ENCODE measurements at regions not wholly inside any gene's neighbourhood (a gene's known extent, or its start where the extent isn't known, plus 50 kb on each side); places are given as distances from the start of the nearest gene placed in this dataset.

GRCh38 chr4:45131020-45131419 is 404.7 kb upstream of the GNPDA2 start:
- H3K9me3 ChIP-seq (replicated peaks; ENCODE audit: control insufficient read depth, insufficient read depth, low read length) = peaks cover 2% of the 10 kb centered on the region
- no TSS peak for BruUV-seq (replicated peaks)
- H3K4me2 ChIP-seq (ENCODE audit: insufficient read depth, low read length) = no peak overlapping the region
- H3K9me1 ChIP-seq (replicated peaks; ENCODE audit: control insufficient read depth, extremely low read depth, insufficient read depth, low read length) = no peaks in the 10 kb centered on the region
- CTCF ChIA-PET = no interaction called here
- no peaks in the 10 kb centered on the region for H4K20me1 ChIP-seq (replicated peaks; ENCODE audit: control insufficient read depth, extremely low read depth, insufficient read depth, low read length)
- no peak overlapping the region for H2AFZ ChIP-seq (ENCODE audit: low read depth, low read length)
- TF ChIP-seq POLR2A (IDR thresholded peaks at IDR 0.05; ENCODE audit: low read depth, low read length) (no peak), FOS (IDR thresholded peaks at IDR 0.05; ENCODE audit: borderline replicate concordance, insufficient read depth, low read length) (no peak), GATA2 (IDR thresholded peaks at IDR 0.05; ENCODE audit: insufficient read depth, insufficient read length, low read depth, low read length) (no peak), EZH2 (IDR thresholded peaks at IDR 0.05; ENCODE audit: borderline replicate concordance, low read depth, low read length, severe bottlenecking) (no peak)
- TF ChIP-seq, protein P1, sequence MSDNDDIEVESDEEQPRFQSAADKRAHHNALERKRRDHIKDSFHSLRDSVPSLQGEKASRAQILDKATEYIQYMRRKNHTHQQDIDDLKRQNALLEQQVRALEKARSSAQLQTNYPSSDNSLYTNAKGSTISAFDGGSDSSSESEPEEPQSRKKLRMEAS (IDR thresholded peaks at IDR 0.05; ENCODE audit: insufficient read depth, insufficient read length) = no peak
- TF ChIP-seq, protein P2, sequence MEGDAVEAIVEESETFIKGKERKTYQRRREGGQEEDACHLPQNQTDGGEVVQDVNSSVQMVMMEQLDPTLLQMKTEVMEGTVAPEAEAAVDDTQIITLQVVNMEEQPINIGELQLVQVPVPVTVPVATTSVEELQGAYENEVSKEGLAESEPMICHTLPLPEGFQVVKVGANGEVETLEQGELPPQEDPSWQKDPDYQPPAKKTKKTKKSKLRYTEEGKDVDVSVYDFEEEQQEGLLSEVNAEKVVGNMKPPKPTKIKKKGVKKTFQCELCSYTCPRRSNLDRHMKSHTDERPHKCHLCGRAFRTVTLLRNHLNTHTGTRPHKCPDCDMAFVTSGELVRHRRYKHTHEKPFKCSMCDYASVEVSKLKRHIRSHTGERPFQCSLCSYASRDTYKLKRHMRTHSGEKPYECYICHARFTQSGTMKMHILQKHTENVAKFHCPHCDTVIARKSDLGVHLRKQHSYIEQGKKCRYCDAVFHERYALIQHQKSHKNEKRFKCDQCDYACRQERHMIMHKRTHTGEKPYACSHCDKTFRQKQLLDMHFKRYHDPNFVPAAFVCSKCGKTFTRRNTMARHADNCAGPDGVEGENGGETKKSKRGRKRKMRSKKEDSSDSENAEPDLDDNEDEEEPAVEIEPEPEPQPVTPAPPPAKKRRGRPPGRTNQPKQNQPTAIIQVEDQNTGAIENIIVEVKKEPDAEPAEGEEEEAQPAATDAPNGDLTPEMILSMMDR (IDR thresholded peaks at IDR 0.05; ENCODE audit: extremely low read depth in 1 of 2, insufficient read depth in 1 of 2, low read depth in 1 of 2, low read length in 2 of 2) = no peak
- H3K4me1 ChIP-seq (ENCODE audit: control insufficient read depth, extremely low read depth, insufficient read depth, low read length) = no peaks in the 10 kb centered on the region
- POLR2A ChIA-PET = no interaction called here
- H3K27me3 ChIP-seq (ENCODE audit: control insufficient read depth in 2 of 2, insufficient read depth in 2 of 2, low read length in 2 of 2) = no peaks in the 10 kb centered on the region
- intact Hi-C loops (cut with micrococcal nuclease) (no loop called here), dilution Hi-C loops (cut with MboI; ENCODE audit: extremely low pct_ligation_motif_present, low sequenced_read_pairs) (no loop called here)
- no peak overlapping the region for H3K4me3 ChIP-seq (replicated peaks in 1 of 3; ENCODE audit: insufficient read depth in 1 of 3, low read depth in 1 of 3, low read length in 3 of 3)
- no peak overlapping the region for H3K27ac ChIP-seq (ENCODE audit: insufficient read depth, low read depth, low read length)
- DNase-seq (ENCODE audit: low read depth, low spot score) (no peak), FAIRE-seq (no peak)
- H3K36me3 ChIP-seq (ENCODE audit: control insufficient read depth in 2 of 2, extremely low read depth in 1 of 2, insufficient read depth in 2 of 2, low read length in 2 of 2) = no peaks in the 10 kb centered on the region
- H3K9ac ChIP-seq (replicated peaks; ENCODE audit: extremely low read depth, insufficient read depth, low read length) = no peak overlapping the region
- H3K79me2 ChIP-seq (ENCODE audit: control insufficient read depth, insufficient read depth, low read length) = no peaks in the 10 kb centered on the region

- FAIRE-seq (no peak), DNase-seq (ENCODE audit: low read depth, low spot score) (no peak)
- no peak overlapping the region for H3K4me3 ChIP-seq (replicated peaks in 1 of 3; ENCODE audit: insufficient read depth in 1 of 3, low read depth in 1 of 3, low read length in 3 of 3)
- H3K79me2 ChIP-seq (ENCODE audit: control insufficient read depth, insufficient read depth, low read length) = no peaks in the 10 kb centered on the region
- H3K4me1 ChIP-seq (ENCODE audit: control insufficient read depth, extremely low read depth, insufficient read depth, low read length) = no peaks in the 10 kb centered on the region
- no peaks in the 10 kb centered on the region for H4K20me1 ChIP-seq (replicated peaks; ENCODE audit: control insufficient read depth, extremely low read depth, insufficient read depth, low read length)
- no peaks in the 10 kb centered on the region for H3K9me1 ChIP-seq (replicated peaks; ENCODE audit: control insufficient read depth, extremely low read depth, insufficient read depth, low read length)
- no peak overlapping the region for H2AFZ ChIP-seq (ENCODE audit: low read depth, low read length)
- H3K27ac ChIP-seq (ENCODE audit: insufficient read depth, low read depth, low read length) = no peak overlapping the region
- no peaks in the 10 kb centered on the region for H3K36me3 ChIP-seq (ENCODE audit: control insufficient read depth in 2 of 2, extremely low read depth in 1 of 2, insufficient read depth in 2 of 2, low read length in 2 of 2)
- intact Hi-C loops (cut with micrococcal nuclease) (no loop called here), dilution Hi-C loops (cut with MboI; ENCODE audit: extremely low pct_ligation_motif_present, low sequenced_read_pairs) (no loop called here)
- no TSS peak for BruUV-seq (replicated peaks)
- H3K9ac ChIP-seq (replicated peaks; ENCODE audit: extremely low read depth, insufficient read depth, low read length) = no peak overlapping the region
- no peaks in the 10 kb centered on the region for H3K27me3 ChIP-seq (ENCODE audit: control insufficient read depth in 2 of 2, insufficient read depth in 2 of 2, low read length in 2 of 2)
- peaks cover 11% of the 10 kb centered on the region for H3K9me3 ChIP-seq (replicated peaks; ENCODE audit: control insufficient read depth, insufficient read depth, low read length)
- ChIA-PET CTCF (no interaction called here), POLR2A (no interaction called here)
- H3K4me2 ChIP-seq (ENCODE audit: insufficient read depth, low read length) = no peak overlapping the region
- TF ChIP-seq JUN (IDR thresholded peaks at IDR 0.05; ENCODE audit: borderline replicate concordance, insufficient read depth, insufficient read length, low read depth) (no peak), POLR2AphosphoS5 (IDR thresholded peaks at IDR 0.05; ENCODE audit: insufficient read depth, low read depth, low read length) (no peak), POLR2A (IDR thresholded peaks at IDR 0.05; ENCODE audit: low read depth, low read length) (no peak), MYC (IDR thresholded peaks at IDR 0.05; ENCODE audit: low read depth, low read length) (no peak), EZH2 (IDR thresholded peaks at IDR 0.05; ENCODE audit: borderline replicate concordance, low read depth, low read length, severe bottlenecking) (no peak), FOS (IDR thresholded peaks at IDR 0.05; ENCODE audit: borderline replicate concordance, insufficient read depth, low read length) (no peak), GATA2 (IDR thresholded peaks at IDR 0.05; ENCODE audit: insufficient read depth, insufficient read length, low read depth, low read length) (no peak)
- TF ChIP-seq, protein P1 (IDR thresholded peaks at IDR 0.05; ENCODE audit: insufficient read depth, insufficient read length) = no peak
- TF ChIP-seq, protein P2 (IDR thresholded peaks at IDR 0.05; ENCODE audit: extremely low read depth in 1 of 2, insufficient read depth in 1 of 2, low read depth in 1 of 2, low read length in 2 of 2) = no peak
Observed at GRCh38 chr4:45122406-45122805, 396.1 kb upstream of the GNPDA2 start.

All from endothelial cell of umbilical vein (primary cell).